HG03439 (cell line): ENCODE measurements at regions not wholly inside any gene's neighbourhood (a gene's known extent, or its start where the extent isn't known, plus 50 kb on each side); places are given as distances from the start of the nearest gene placed in this dataset.

Experiments used
- ATAC-seq: cut with Tn5 transposase; IDR thresholded peaks from one replicate; pipeline ENCODE4 v1.9.1; 2021; ENCODE audit warnings: mild to moderate bottlenecking, moderate library complexity; ENCODE audit not compliant: unreplicated experiment

- ATAC-seq = no peak
Measured at GRCh38 chr9:91092214-91092613, 269.5 kb downstream of the AUH start.

GRCh38 chr9:91094324-91095088, 267.2 kb downstream of the AUH start:
- ATAC-seq = no peak

GRCh38 chr9:91098203-91098850, 263.4 kb downstream of the AUH start:
- ATAC-seq = no peak

GRCh38 chr9:91099436-91099835, 262.3 kb downstream of the AUH start:
- no peak for ATAC-seq

- ATAC-seq = no peak
Measured at GRCh38 chr9:91100878-91101450, 260.8 kb downstream of the AUH start.

- no peak for ATAC-seq
Measured at GRCh38 chr9:91101611-91102168, 260.0 kb downstream of the AUH start.

GRCh38 chr9:91102269-91102668, 259.4 kb downstream of the AUH start:
- no peak for ATAC-seq

GRCh38 chr9:91103931-91104330, 257.8 kb downstream of the AUH start:
- ATAC-seq = no peak

GRCh38 chr9:91106415-91107081, 255.2 kb downstream of the AUH start:
- ATAC-seq = no peak

- ATAC-seq = no peak
Measured at GRCh38 chr9:91111226-91111625, 250.5 kb downstream of the AUH start.

- no peak for ATAC-seq
Measured at GRCh38 chr9:91111876-91112275, 249.8 kb downstream of the AUH start.

GRCh38 chr9:91113016-91113415, 248.7 kb downstream of the AUH start:
- ATAC-seq = no peak

GRCh38 chr9:91114450-91114849, 247.3 kb downstream of the AUH start:
- no peak for ATAC-seq

- no peak for ATAC-seq
Measured at GRCh38 chr9:91116211-91116610, 245.5 kb downstream of the AUH start.

- no peak for ATAC-seq
Measured at GRCh38 chr9:91116711-91117110, 245.0 kb downstream of the AUH start.

- ATAC-seq = no peak
Measured at GRCh38 chr9:91117474-91117891, 244.2 kb downstream of the AUH start.

- no peak for ATAC-seq
Measured at GRCh38 chr9:91117959-91118703, 243.6 kb downstream of the AUH start.

GRCh38 chr9:91118704-91119025, 243.1 kb downstream of the AUH start:
- ATAC-seq = no peak

GRCh38 chr9:91119142-91119541, 242.6 kb downstream of the AUH start:
- no peak for ATAC-seq

- ATAC-seq = no peak
Measured at GRCh38 chr9:91119679-91120078, 242.0 kb downstream of the AUH start.

GRCh38 chr9:91120200-91120599, 241.5 kb downstream of the AUH start:
- ATAC-seq = no peak
